AG20443 (cell line): ENCODE measurements at regions not wholly inside any gene's neighbourhood (a gene's known extent, or its start where the extent isn't known, plus 50 kb on each side); places are given as distances from the start of the nearest gene placed in this dataset.

Source experiments
- DNase-seq: peaks from one replicate; pipeline ENCODE4 v3.0.0; 2012; ENCODE audit warnings: low spot score, mixed read lengths

DNA sequence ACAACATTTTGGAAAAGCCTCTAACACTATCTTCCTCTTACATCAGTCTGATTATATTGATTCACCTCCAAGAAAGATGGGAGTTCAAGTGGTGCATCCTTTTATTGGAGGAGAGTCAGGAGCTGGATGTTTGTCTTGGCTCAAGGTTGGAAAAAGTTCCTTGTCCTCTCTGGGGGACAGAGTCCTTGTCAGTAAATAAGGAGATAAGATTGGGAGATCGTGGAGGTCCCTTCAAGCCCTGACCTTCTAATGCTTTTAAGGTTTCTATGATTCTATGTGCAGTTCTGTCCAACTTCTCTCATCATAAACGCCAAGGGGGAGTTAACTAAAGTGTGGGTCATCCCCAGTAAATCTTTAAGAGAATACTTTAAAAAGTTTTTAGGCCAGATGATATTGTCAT, 60.9 kb upstream of the CCBE1 start:
- no peak for DNase-seq

DNA sequence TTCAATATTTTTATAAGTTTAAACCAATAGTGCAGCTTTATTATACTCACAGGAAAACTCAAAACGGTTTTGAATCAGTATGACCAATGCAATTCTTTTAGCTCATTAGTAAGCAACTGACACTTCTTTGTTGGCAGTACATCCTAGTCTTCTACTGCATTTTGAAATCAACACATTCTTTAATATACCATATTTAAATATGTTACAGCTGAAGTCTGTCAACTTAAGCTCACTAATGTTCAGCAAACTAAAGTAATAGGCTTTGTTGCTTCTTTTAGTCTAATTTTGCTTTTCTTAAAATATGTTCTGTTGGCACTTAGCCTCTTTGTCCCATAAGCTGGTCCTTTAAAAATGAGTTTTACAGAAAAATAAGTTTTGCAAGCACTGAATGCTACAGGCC, 55.4 kb upstream of the CCBE1 start:
- DNase-seq = no peak

DNA sequence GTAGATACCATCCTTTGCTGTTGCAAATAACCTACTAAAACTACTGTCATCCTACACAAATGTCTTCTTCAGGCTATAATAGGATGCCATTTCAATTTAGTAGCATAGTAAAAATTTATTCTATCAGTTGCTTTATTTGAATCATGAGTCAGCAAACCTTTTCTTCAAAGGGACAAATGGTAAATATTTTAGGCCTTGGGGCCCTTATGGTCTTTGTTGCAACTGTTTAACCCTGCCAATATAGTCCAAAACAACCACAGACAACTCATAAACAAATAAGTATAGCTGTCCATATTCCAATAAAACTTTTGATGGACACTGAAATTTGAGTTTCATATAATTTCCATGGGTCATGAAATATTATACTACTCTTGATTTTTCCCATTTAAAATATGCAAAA, 54.0 kb upstream of the CCBE1 start:
- DNase-seq = no peak

DNA sequence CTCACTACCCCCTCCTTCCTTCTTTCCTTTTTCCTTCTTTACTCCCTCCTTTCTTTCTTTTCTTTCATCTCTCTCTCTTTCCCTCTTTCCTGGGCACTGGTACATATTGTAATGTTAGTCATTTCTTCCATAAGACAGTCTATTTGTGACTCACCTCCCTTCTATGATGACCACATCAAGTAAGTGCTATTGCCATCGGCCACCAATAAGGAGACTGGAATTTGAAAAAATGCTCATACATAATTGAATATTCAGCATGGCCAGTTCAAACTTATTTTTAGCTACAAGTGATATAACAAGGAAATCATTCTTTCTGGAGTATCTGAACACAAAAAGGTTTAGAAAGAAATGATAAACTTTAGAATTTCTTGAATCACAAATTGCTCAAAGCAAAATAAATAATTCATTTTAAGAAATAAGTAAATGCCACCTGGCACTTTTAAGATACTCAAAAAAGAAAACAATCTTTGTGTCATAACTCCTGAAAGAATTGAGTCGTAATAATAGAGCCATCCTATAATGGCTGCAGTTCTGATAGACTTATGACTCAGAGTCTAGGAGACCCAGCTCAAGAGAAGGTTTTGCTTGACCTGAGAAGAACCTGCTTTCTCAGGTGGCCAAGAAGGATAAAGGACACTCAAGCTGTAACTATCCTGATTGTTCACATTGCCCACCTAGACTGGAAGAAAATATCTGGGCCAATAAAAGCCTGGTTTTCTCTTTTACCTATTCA, 51.6 kb upstream of the CCBE1 start:
- DNase-seq = peak; percentile 69
